ENCODE measurements at regions not wholly inside any gene's neighbourhood (a gene's known extent, or its start where the extent isn't known, plus 50 kb on each side); places are given as distances from the start of the nearest gene placed in this dataset.

- TF ChIP-seq CTCF (conservative IDR thresholded peaks at IDR 0.05; ENCODE audit: low read depth, low read length) (no peak), EZH2 (IDR thresholded peaks at IDR 0.05; ENCODE audit: borderline replicate concordance, low read depth, low read length, poor library complexity, severe bottlenecking) (no peak)
Measured at GRCh38 chr2:46831051-46831868, 84.3 kb downstream of the MCFD2 start.
